ENCODE measurements at regions not wholly inside any gene's neighbourhood (a gene's known extent, or its start where the extent isn't known, plus 50 kb on each side); places are given as distances from the start of the nearest gene placed in this dataset.

- DNase-seq = no peak
Measured at GRCh38 chr6:98156580-98156979, 677.8 kb upstream of the POU3F2 start.

- no peak for DNase-seq
Measured at GRCh38 chr6:98179606-98180005, 654.8 kb upstream of the POU3F2 start.

GRCh38 chr6:98200084-98200483, 634.3 kb upstream of the POU3F2 start:
- DNase-seq = no peak

- peak; percentile 20 for DNase-seq
Measured at GRCh38 chr6:98203170-98203806, 631.1 kb upstream of the POU3F2 start.

- DNase-seq = no peak
Measured at GRCh38 chr6:98212468-98212867, 621.9 kb upstream of the POU3F2 start.

- DNase-seq = no peak
Measured at GRCh38 chr6:98215531-98215930, 618.8 kb upstream of the POU3F2 start.

- DNase-seq = no peak
Measured at GRCh38 chr6:98230250-98230649, 604.1 kb upstream of the POU3F2 start.

- DNase-seq = no peak
Measured at GRCh38 chr6:98239057-98239456, 595.3 kb upstream of the POU3F2 start.

- DNase-seq = no peak
Measured at GRCh38 chr6:98241630-98242029, 592.7 kb upstream of the POU3F2 start.

GRCh38 chr6:98254624-98255023, 579.8 kb upstream of the POU3F2 start:
- DNase-seq = no peak

- no peak for DNase-seq
Measured at GRCh38 chr6:98260382-98260781, 574.0 kb upstream of the POU3F2 start.

GRCh38 chr6:98272060-98272459, 562.3 kb upstream of the POU3F2 start:
- no peak for DNase-seq

GRCh38 chr6:98274691-98275090, 559.7 kb upstream of the POU3F2 start:
- DNase-seq = no peak

- no peak for DNase-seq
Measured at GRCh38 chr6:98280492-98280891, 553.9 kb upstream of the POU3F2 start.

GRCh38 chr6:98286620-98287019, 547.8 kb upstream of the POU3F2 start:
- DNase-seq = no peak

- DNase-seq = no peak
Measured at GRCh38 chr6:98287876-98288275, 546.5 kb upstream of the POU3F2 start.

- no peak for DNase-seq
Measured at GRCh38 chr6:98292810-98293209, 541.6 kb upstream of the POU3F2 start.

GRCh38 chr6:98295515-98296175, 538.7 kb upstream of the POU3F2 start:
- DNase-seq = no peak

- no peak for DNase-seq
Measured at GRCh38 chr6:98308564-98308963, 525.8 kb upstream of the POU3F2 start.

- DNase-seq = no peak
Measured at GRCh38 chr6:98310443-98310842, 523.9 kb upstream of the POU3F2 start.

GRCh38 chr6:98323605-98324004, 510.8 kb upstream of the POU3F2 start:
- no peak for DNase-seq

GRCh38 chr6:98324446-98324845, 509.9 kb upstream of the POU3F2 start:
- DNase-seq = no peak

GRCh38 chr6:98325366-98325765, 509.0 kb upstream of the POU3F2 start:
- DNase-seq = no peak

- DNase-seq = no peak
Measured at GRCh38 chr6:98333273-98333672, 501.1 kb upstream of the POU3F2 start.

- no peak for DNase-seq
Measured at GRCh38 chr6:98335594-98335993, 498.8 kb upstream of the POU3F2 start.
